ENCODE measurements at regions not wholly inside any gene's neighbourhood (a gene's known extent, or its start where the extent isn't known, plus 50 kb on each side); places are given as distances from the start of the nearest gene placed in this dataset.

DNA sequence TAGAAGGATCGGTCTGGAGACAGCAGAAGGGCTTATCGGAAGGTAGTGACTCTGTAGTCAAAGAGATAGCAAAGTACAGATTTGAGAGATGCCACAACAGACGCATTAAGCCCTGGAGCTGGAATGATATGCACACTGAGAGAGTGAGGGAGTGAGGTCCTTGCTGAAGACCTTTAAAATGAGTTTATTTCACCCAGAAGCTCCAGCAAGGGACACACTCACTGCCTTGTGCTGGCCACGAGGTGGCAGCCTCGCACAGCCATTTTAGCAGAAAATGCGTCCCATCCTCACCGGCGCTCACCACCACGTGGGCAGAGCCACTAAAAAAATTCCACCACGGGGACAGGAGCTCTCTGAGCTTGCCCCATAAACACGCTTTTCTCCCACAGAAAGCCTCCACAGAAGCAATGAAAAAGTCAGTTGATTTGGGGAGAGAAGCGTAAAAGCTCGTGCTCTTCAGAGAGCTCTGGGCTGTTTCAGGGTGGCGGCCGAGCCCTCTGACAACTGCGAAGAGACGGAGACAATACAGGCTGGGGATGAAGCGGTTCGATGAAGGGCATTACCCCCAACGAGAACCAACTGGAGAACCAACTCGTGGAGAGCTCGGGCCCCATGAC, 163.0 kb upstream of the KLF14 start:
- DNase-seq: peak in 2 of 3 donors; percentile 79 to 85

DNA sequence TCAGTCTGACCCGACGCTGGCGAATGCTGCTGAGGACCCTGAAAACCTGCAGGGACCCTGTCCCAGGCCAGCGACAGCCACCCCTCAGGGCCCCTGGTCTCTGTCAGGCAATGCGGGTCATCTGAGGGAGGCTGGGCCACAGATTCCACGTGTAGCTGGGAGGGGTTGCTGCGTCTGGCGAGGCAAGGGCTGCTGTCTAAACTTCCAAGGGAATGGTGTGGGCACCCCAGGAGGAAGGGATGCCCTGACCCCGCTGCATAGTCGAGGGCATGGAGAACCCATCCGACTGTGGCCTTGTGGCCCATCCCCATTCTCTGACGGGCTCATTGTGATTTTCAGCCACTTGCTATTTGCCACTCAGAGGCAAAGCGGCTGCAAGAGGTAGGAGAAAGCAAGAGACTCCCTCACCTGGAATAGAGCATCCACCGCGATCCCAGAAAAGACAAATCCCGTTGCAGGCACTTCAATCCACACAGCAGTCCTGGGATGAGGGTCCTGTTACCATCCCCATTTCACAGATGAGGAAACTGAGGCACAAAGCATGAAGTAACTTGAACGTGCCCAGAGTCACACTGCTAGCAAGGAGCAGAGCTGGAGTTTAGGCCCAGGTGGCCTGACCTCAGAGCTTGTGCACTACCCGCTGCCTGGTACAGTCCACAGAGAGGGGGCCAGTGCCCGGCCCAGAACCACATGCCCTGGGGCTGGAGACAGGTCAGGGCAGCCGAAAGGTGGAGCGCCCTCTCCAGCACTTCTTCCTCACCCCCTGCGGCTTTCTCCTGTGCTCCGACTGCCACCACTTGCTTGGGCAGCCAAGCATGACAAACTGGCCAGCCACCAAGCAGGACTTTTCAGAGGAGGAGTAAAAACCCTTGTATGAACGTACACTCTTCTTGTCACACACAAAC, 163.8 kb upstream of the KLF14 start:
- DNase-seq: no peak

- DNase-seq: no peak
These were observed 165.1 kb upstream of the KLF14 start for GRCh38 chr7:130899071-130899560.

GRCh38 chr7:130899638-130900401, 165.8 kb upstream of the KLF14 start:
- DNase-seq: no peak

- no peak for DNase-seq
These were observed 166.6 kb upstream of the KLF14 start for GRCh38 chr7:130900471-130901076.

DNA sequence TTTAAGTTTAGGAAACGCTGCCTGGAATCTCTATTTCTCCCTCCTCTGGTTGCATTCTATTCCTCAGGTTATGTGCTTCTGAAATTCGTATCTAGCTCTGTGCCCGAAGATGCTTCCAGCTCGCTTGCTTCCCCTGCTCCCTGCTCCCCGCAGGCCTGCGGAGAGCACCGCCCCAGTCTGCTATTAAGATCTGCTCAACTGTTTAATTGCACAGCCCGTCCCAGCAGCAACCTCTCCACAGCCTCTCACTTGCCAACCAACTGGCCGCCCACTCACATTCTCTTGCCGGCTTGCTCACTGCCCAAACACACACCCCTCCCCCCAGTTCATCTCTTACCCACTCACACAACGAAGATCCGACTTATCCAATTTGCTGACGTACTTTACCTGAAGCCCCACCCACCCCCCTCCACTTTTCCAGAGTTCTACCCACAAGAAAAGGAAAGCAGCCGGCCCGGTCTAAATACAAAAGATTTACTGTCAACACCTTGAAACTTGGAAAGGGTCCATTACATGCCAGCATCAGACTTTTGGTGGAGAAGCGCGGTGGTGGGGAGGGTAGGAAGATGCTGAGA, 167.3 kb upstream of the KLF14 start:
- DNase-seq: peak in 2 of 3 donors; percentile 26 to 52

GRCh38 chr7:130902755-130903357, 168.8 kb upstream of the KLF14 start:
- no peak for DNase-seq

DNA sequence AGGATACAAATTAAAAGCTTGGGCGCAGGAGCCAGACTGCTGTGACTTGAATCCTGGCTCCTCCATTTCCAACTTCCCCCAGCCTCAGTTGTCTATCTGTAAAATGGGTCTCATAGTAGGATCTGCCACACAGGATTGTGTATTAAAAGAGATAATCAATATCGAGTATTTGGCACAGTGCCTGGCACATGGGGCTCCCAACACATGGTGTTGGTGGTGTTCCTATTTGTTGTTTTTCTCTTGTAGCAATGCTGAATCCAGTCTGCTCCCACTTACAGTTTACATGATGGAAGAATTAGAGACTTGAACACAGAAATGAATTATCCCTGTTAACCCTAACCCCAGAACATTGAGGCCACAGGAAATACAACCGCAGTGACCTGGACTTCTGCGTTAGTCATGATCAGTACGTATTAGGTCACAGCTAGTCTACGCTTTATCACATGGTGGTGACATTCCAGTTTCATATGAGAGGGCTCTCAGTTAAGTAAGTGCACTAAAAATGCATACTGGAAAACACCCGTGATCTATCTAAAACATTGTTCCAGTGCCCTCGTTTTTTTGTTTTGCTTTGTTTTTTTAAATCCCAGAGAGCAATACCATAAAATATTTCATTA, 169.5 kb upstream of the KLF14 start:
- DNase-seq: peak in 1 of 3 donors; percentile 66

- DNase-seq: peak in 1 of 3 donors; percentile 90
These were observed 170.2 kb upstream of the KLF14 start for GRCh38 chr7:130904031-130904757.

DNA sequence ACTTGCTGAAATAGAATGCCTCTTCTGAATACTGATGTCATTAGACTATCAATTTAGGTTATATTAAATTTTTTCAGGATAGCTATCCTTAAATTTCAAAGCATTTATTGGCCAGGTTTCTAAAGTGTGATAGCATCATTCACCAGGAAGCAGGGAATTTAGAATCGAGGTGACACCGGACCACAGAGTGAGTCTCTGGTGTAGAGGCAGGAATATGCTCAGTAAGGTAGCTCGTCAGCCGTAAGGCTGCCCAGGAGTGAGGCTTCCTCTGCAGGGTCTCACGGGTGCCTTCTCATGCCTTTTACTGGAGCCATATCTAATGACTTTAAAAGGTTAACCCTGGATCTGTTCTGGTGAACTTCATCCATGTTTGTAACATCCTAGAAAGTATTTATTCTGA, 170.8 kb upstream of the KLF14 start:
- DNase-seq: no peak

- no peak for DNase-seq
These were observed 172.6 kb upstream of the KLF14 start for GRCh38 chr7:130906575-130906974.

GRCh38 chr7:130907439-130907838, 173.4 kb upstream of the KLF14 start:
- DNase-seq: no peak

GRCh38 chr7:130908345-130909160, 174.5 kb upstream of the KLF14 start:
- DNase-seq: no peak

GRCh38 chr7:130909161-130909836, 175.3 kb upstream of the KLF14 start:
- no peak for DNase-seq

DNA sequence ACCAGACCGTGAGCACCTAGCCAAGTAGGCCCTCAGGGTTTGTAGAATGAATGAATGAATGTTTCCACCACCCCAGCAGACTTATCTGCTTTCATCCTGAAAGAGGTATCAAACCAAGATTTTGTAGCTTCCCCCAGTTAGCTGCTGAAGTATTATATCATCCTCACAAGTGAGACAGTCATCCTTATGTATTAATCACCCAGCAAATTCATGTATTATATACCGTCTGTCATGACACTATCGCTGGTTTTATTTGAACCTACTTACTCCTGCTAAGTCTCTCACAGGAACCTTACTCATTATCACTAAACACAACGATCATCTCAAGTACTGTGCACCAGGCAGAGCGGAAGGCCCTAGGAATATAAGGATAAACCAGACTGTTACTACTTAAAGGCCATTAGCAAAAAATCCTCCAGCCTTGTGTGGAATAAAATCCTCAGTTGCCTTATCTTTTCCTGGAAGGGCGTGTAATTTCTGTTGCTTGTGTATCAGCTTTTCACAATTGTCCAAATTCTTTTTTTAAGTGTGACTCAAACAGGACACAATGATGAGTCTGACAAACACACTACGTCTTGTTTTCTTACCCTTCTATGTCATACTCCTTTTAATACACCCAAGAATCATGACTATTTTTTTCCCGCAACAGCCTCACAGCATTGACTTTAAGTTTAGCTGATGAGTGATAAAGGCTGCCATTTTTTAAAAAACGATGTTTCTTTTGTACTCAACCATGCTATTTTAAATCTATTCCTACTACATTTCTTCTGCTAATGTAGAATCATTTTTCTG, 176.1 kb upstream of the KLF14 start:
- no peak for DNase-seq

GRCh38 chr7:130910949-130911944, 177.2 kb upstream of the KLF14 start:
- DNase-seq: no peak

Data from muscle of back (tissue), 3 donors.